ENCODE measurements at regions not wholly inside any gene's neighbourhood (a gene's known extent, or its start where the extent isn't known, plus 50 kb on each side); places are given as distances from the start of the nearest gene placed in this dataset.

DNA sequence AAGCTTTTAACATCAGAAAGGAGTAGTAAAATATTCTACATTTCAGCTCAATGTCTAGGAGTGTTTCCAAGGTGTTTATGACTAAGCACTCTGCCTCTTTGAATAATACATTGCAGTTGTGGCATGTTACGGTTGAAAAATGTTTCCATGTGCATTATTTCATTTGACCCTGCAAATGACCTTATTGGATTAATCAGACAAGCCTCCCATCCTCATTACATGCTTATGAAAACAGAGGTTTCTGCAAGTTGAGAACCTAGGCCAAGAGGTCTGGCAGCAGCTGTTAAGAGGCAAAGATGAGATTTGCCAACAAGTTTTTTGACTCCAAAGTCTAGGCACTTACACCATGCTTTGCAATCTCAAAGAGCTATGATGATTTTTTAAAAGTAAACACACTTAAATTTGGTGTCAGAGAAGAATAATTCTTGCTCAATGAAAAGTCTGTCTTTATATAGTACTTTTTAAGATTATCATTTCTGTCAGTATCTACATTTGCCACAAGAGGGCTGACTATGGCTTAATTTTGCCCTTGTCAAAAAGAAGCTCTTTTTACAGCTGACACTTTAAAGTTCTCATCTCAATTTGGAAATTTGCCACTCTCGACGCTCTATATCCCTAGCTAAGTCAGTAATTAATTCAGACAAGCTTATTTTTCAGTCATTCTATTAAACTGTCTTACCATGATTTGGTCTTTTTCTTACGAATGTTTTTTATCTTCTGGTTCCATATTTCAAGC lies 260.6 kb downstream of the PAX3 start:
- TF ChIP-seq, protein P1, sequence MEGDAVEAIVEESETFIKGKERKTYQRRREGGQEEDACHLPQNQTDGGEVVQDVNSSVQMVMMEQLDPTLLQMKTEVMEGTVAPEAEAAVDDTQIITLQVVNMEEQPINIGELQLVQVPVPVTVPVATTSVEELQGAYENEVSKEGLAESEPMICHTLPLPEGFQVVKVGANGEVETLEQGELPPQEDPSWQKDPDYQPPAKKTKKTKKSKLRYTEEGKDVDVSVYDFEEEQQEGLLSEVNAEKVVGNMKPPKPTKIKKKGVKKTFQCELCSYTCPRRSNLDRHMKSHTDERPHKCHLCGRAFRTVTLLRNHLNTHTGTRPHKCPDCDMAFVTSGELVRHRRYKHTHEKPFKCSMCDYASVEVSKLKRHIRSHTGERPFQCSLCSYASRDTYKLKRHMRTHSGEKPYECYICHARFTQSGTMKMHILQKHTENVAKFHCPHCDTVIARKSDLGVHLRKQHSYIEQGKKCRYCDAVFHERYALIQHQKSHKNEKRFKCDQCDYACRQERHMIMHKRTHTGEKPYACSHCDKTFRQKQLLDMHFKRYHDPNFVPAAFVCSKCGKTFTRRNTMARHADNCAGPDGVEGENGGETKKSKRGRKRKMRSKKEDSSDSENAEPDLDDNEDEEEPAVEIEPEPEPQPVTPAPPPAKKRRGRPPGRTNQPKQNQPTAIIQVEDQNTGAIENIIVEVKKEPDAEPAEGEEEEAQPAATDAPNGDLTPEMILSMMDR (IDR thresholded peaks at IDR 0.05) = no peak
- ATAC-seq (ENCODE audit: low FRiP score) = no peak
- no peak for DNase-seq (ENCODE audit: low spot score)

DNA sequence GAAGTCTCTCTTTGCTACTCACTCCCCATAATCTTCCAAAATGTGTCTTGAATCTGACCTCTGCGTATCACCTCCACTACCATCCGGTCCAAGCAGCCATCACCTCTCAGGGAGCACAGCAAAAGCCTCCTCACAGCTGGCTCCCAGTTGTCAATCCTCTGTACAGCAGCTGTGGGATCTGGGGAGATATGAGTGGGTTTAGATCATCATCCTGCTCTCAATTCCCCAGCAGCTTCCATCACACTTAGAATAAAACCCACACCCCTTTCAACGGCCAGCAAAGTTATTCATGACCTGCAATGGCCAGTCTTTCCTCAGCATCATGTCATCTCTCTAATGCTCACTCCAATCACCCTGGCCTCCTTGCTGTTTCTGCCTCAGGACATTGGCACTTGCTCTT lies 261.6 kb downstream of the PAX3 start:
- DNase-seq (ENCODE audit: low spot score) (no peak), ATAC-seq (ENCODE audit: low FRiP score) (no peak)
- TF ChIP-seq, protein P1 (IDR thresholded peaks at IDR 0.05) = no peak

DNA sequence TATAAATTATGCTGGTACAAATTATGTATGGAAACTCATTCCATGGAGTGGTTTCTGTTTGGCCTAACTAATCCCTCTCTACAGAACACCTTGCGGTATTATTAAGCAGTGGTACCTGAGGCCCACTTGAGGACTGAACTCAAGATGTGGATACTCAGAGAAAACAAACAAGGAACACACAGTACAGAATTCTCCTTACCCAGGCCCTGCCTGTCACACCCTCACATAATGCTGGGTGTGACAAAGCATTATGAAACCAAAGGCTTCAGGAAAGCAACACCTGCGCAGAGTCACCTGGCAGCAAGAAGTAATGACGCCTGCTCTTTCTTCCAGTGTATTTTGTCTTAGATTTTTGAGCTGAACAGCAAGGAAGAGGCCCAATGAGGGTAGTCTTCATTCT lies 264.7 kb downstream of the PAX3 start:
- no peak for DNase-seq (ENCODE audit: low spot score)
- ATAC-seq (ENCODE audit: low FRiP score) = no peak
- TF ChIP-seq, protein P1 (IDR thresholded peaks at IDR 0.05) = no peak

DNA sequence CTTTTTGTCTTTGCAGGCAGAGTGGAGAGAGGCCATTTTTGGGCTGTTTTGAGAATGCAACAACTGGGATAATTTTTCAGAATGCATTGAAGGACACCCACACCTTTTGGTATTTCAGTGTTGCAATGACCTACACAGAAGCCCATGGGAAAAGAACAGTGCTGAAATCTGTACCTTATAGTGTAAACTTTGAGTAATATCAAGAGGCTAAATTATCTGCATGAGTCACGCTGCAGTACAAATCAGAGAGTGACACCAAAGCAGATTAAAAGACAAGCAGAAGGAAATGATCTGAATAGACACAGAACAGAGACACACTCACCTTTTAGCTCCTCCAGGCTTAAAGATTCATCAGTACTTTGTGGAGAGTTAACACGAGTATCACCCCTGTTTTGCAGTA lies 265.3 kb downstream of the PAX3 start:
- ATAC-seq (ENCODE audit: low FRiP score) = peak; percentile 28
- TF ChIP-seq, protein P1 (IDR thresholded peaks at IDR 0.05) = no peak
- DNase-seq (ENCODE audit: low spot score) = no peak

DNA sequence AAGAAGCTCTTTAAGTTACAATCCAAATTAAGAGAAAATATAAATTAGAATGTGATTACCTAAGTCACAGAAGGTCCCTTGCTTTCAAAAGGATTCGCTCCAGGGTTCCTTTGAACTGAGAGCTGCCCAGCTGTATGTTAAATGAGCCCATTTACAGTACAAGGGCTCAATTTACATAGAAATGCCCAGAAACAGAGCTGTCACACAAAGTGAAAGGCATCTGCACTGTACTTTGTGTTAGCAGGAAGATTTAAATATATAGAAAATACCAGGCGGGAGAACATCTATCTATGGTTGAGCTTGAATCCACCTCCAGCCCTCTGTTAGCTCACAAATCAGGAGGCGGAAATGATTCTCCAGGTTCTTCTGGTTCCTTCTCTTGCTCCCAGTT lies 272.9 kb downstream of the PAX3 start:
- ATAC-seq (ENCODE audit: low FRiP score) (no peak), DNase-seq (ENCODE audit: low spot score) (no peak)
- TF ChIP-seq, protein P1 (IDR thresholded peaks at IDR 0.05) = no peak

DNA sequence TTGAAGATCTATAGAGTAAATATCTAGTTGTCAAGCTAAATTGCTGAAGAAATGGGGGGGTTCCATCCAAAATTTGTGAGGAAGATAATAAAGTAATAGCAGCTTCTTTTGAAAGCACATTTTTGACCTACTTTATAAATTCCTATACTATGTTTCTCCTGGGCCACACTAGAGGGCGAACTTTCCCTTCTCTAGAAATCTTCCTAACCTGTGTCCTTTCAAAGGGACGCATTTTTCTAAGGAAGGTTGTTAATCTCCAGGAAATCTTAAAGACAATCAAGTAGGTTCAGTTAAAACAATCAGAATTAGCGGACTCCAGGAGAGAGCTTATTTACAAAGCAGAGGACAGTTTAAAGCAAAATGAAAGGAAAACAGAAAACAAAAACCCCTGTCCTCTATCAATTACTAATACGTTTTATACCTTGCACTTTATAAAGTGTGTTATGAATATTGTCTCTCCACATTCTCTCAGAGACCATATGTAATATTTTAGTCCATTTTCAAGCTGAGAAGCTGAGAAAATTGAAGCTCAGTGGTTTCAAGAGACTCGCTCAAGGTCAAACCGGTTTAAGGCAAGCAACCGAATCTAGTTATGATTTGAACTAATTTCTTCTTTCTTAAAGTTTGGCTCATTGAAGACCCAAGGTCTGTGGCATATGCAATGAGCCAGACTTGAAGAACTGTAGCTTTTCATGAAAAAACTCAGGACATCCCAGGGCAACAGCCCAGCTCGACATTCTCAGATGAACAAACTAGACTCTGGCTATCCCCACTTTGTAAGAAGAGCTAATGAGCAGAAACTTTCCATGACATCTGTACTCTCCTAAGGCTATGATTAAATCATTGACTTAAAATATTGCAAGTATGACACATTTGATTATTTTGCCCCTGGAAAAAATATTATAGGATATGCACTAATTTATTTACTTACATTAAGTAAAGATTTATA lies 273.6 kb downstream of the PAX3 start:
- no peak for DNase-seq (ENCODE audit: low spot score)
- no peak for ATAC-seq (ENCODE audit: low FRiP score)
- TF ChIP-seq, protein P1 (IDR thresholded peaks at IDR 0.05) = peak in 1 of 3 donors; percentile 21

Measured in omental fat pad (tissue), 3 donors.